HCT116 (cell line): ENCODE measurements at regions not wholly inside any gene's neighbourhood (a gene's known extent, or its start where the extent isn't known, plus 50 kb on each side); places are given as distances from the start of the nearest gene placed in this dataset.

Experiments
- ATAC-seq: fragments of 200-7000 bp; cut with Tn5 transposase; 2 replicates; pipeline ENCODE4 v1.9.1; 2020; ENCODE audit warnings: mild to moderate bottlenecking, moderate library complexity
- BruUV-seq: library from RNA; stranded (reverse); fragments of 400-500 nt; replicated peaks from 2 replicates; lab custom pipeline; 2021; lab: Mats Ljungman, UMichigan
- CTCF ChIA-PET: fragments of 300-600 bp; sonication (Branson Sonifier 250); formaldehyde crosslinking; loops from one replicate; lab custom pipeline; 2021; ENCODE audit warnings: antibody characterized with exemption; lab: Charles Lee
- POLR2A ChIA-PET: fragments of 300-600, 350-600 bp; sonication (Branson Sonifier 250); formaldehyde crosslinking; loops from one replicate; lab custom pipeline; 2021; ENCODE audit warnings: antibody characterized with exemption; lab: Charles Lee
- RAD21 ChIA-PET, 2 experiments: fragments of 300-600 bp; sonication (Branson Sonifier 250); formaldehyde crosslinking; loops; one replicate each; lab custom pipeline; 2023; ENCODE audit warnings: low total read pairs in 2 of 2; ENCODE audit not compliant: uncharacterized antibody in 2 of 2, unreplicated experiment in 2 of 2, low non-redundant PET in 1 of 2; lab: Charles Lee
- DNase-seq: peaks from one replicate; pipeline ENCODE4 v3.0.0-alpha.2; 2010; ENCODE audit warnings: low read depth, low spot score
- H2AFZ ChIP-seq: fragments of 200-600 bp; shearing (Covaris generic), sonication (generic); 2 replicates; pipeline ENCODE4 v1.6.1; 2017; ENCODE audit warnings: low read depth, mixed run types, mixed read lengths, antibody characterized with exemption, low read length; ENCODE audit not compliant: poor library complexity, severe bottlenecking
- H3K27ac ChIP-seq: 2 replicates; pipeline ENCODE4 v1.5.1; 2012; ENCODE audit warnings: low read depth, low read length
- H3K27me3 ChIP-seq: fragments of 200-600 bp; sonication (generic); 2 replicates; pipeline ENCODE4 v1.6.1; 2016; ENCODE audit warnings: mixed run types, low read length, mixed read lengths; ENCODE audit not compliant: insufficient read depth
- H3K36me3 ChIP-seq, 2 experiments: fragments of 200-500 bp in 1 of 2; fragments of 200-600 bp in 1 of 2; sonication (Bioruptor generic) in 1 of 2; sonication (generic) in 1 of 2; 2 replicates each; pipeline versions ENCODE4 v1.5.1 to v1.6.1; 2014 to 2016; ENCODE audit warnings: low read length in 2 of 2, inconsistent platforms in 1 of 2, mixed read lengths in 1 of 2, mixed run types in 1 of 2; ENCODE audit not compliant: insufficient read depth in 2 of 2, control insufficient read depth in 1 of 2
- H3K4me1 ChIP-seq, 2 experiments: fragments of 200-600 bp in 1 of 2; sonication (generic) in 1 of 2; 2 replicates each; pipeline versions ENCODE4 v1.5.1 to v1.6.1; 2012 to 2017; ENCODE audit warnings: low read length in 2 of 2, inconsistent platforms in 1 of 2, mild to moderate bottlenecking in 1 of 2, mixed read lengths in 1 of 2, mixed run types in 1 of 2, moderate library complexity in 1 of 2; ENCODE audit not compliant: insufficient read depth in 2 of 2, control insufficient read depth in 1 of 2
- H3K4me2 ChIP-seq: fragments of 200-600 bp; sonication (generic); 2 replicates; pipeline ENCODE4 v1.6.1; 2017; ENCODE audit warnings: mixed run types, low read length, mixed read lengths
- H3K4me3 ChIP-seq, 2 experiments: fragments of 200-600 bp in 1 of 2; sonication (generic) in 1 of 2; replicated peaks in 1 of 2; 2 replicates each; pipeline ENCODE4 v1.5.1; 2011 to 2016; ENCODE audit warnings: low read length in 2 of 2, control low read depth in 1 of 2, low read depth in 1 of 2, mild to moderate bottlenecking in 1 of 2, mixed read lengths in 1 of 2, mixed run types in 1 of 2
- H3K79me2 ChIP-seq: fragments of 200-600 bp; sonication (generic); 2 replicates; pipeline ENCODE4 v1.6.1; 2017; ENCODE audit warnings: mild to moderate bottlenecking, mixed run types, low read length, moderate library complexity, mixed read lengths; ENCODE audit not compliant: insufficient read depth
- H3K9ac ChIP-seq: fragments of 200-600 bp; sonication (generic); 2 replicates; pipeline ENCODE4 v1.6.1; 2016; ENCODE audit warnings: low read length, mixed read lengths
- H3K9me2 ChIP-seq: fragments of 200-600 bp; sonication (generic), shearing (Covaris generic); 2 replicates; pipeline ENCODE4 v1.6.1; 2017; ENCODE audit warnings: mixed run types, mild to moderate bottlenecking, moderate library complexity; ENCODE audit not compliant: insufficient read depth
- H3K9me3 ChIP-seq, 2 experiments: fragments of 200-500 bp in 1 of 2; fragments of 200-600 bp in 1 of 2; sonication (Bioruptor generic) in 1 of 2; sonication (generic) in 1 of 2; 2 replicates each; pipeline ENCODE4 v1.6.1; 2014 to 2017; ENCODE audit warnings: low read length in 2 of 2, mixed read lengths in 2 of 2, inconsistent platforms in 1 of 2, low read depth in 1 of 2, mild to moderate bottlenecking in 1 of 2, mixed run types in 1 of 2, moderate library complexity in 1 of 2; ENCODE audit not compliant: control insufficient read depth in 1 of 2, insufficient read depth in 1 of 2
- H4K20me1 ChIP-seq: fragments of 200-600 bp; sonication (generic), shearing (Covaris generic); 2 replicates; pipeline ENCODE4 v1.6.1; 2017; ENCODE audit warnings: mixed run types, mild to moderate bottlenecking, moderate library complexity; ENCODE audit not compliant: insufficient read depth
- ATF3 ChIP-seq: IDR thresholded peaks from 2 replicates; pipeline ENCODE4 v1.6.1; 2012
- CBX3 ChIP-seq: IDR thresholded peaks from 2 replicates; pipeline ENCODE4 v1.6.1; 2012; ENCODE audit warnings: low read depth
- CTCF ChIP-seq, 3 experiments: fragments of 200-600 bp in 1 of 3; sonication (generic) in 1 of 3; IDR thresholded peaks in 2 of 3; conservative IDR thresholded peaks in 1 of 3; 2 replicates each; pipeline ENCODE4 v1.5.1; 2012 to 2017; ENCODE audit warnings: low read depth in 2 of 3, low read length in 2 of 3, antibody characterized with exemption in 1 of 3, borderline replicate concordance in 1 of 3, control low read depth in 1 of 3, mild to moderate bottlenecking in 1 of 3, mixed read lengths in 1 of 3, mixed run types in 1 of 3, moderate library complexity in 1 of 3; ENCODE audit not compliant: insufficient read depth in 1 of 3
- EGR1 ChIP-seq: IDR thresholded peaks from 2 replicates; pipeline ENCODE4 v1.6.1; 2012; ENCODE audit warnings: low read depth
- ELF1 ChIP-seq: IDR thresholded peaks from 2 replicates; pipeline ENCODE4 v1.6.1; 2012; ENCODE audit warnings: low read depth, borderline replicate concordance
- FOSL1 ChIP-seq: IDR thresholded peaks from 2 replicates; pipeline ENCODE4 v1.6.1; 2012; ENCODE audit warnings: low read depth
- MAX ChIP-seq: IDR thresholded peaks from 2 replicates; pipeline ENCODE4 v1.6.1; 2012
- REST ChIP-seq: IDR thresholded peaks from 2 replicates; pipeline ENCODE4 v1.6.1; 2012; ENCODE audit warnings: low read depth
- SIN3A ChIP-seq: IDR thresholded peaks from 2 replicates; pipeline ENCODE4 v1.6.1; 2012; ENCODE audit warnings: low read depth
- SP1 ChIP-seq: IDR thresholded peaks from 2 replicates; pipeline ENCODE4 v1.6.1; 2012; ENCODE audit warnings: low read depth
- TCF7L2 ChIP-seq: IDR thresholded peaks from 2 replicates; pipeline ENCODE4 v1.7.0; 2011; ENCODE audit warnings: borderline replicate concordance, inconsistent platforms; ENCODE audit not compliant: insufficient read depth, insufficient read length; ENCODE audit errors: extremely low read depth
- YY1 ChIP-seq: IDR thresholded peaks from 2 replicates; pipeline ENCODE4 v1.6.1; 2011; ENCODE audit warnings: low read length, low read depth, moderate library complexity, mild to moderate bottlenecking; ENCODE audit not compliant: insufficient replicate concordance; ENCODE audit errors: extremely low read depth
- ZBTB33 ChIP-seq: IDR thresholded peaks from 2 replicates; pipeline ENCODE4 v1.6.1; 2011; ENCODE audit warnings: mild to moderate bottlenecking, low read length, moderate library complexity; ENCODE audit not compliant: insufficient replicate concordance; ENCODE audit errors: extremely low read depth
- ZFX ChIP-seq: fragments of 450-650 bp; IDR thresholded peaks from 2 replicates; pipeline ENCODE4 v1.6.1; 2017
- intact Hi-C: fragments of 100-400 bp; cut with micrococcal nuclease; formaldehyde crosslinking; loops from 2 replicates; pipeline ENCODE4 v1.10.0; 2022

DNA sequence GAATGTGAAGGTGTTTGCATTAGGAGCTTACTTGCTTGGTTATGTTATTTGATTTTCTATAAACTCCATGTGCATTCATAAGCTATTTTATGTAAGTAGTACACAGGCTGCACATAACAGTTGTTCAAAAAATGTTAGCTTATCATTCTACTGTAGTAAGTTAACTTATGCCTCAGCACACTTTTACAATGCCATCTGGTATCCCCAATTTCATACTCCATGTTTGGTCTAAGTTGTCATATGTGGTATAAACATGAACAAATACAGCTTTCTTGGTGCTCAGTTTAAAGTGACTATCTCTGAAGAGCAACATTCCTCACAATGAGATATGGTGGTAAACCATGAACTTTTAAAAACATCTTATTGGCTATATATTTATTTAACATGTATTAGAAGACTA, 104.3 kb upstream of the LEF1 start:
- TF ChIP-seq CBX3 (no peak), ATF3 (no peak), FOSL1 (no peak), ZFX (no peak), SP1 (no peak), TCF7L2 (no peak), ZBTB33 (no peak), ELF1 (no peak), YY1 (no peak), CTCF (IDR thresholded peaks at IDR 0.05 in 2 of 3, conservative IDR thresholded peaks at IDR 0.05 in 1 of 3; ENCODE audit: borderline replicate concordance in 1 of 3, insufficient read depth in 1 of 3, low read depth in 2 of 3, low read length in 2 of 3) (no peak), SIN3A (no peak), REST (no peak), EGR1 (no peak), MAX (no peak)
- intact Hi-C loops = no loop called here
- Histone ChIP-seq H3K4me3 (no peak overlapping the region), H3K79me2 (no peaks in the 10 kb centered on the region), H3K9me2 (peaks cover 3% of the 10 kb centered on the region; the same call in 1 of the 2 replicates), H3K9me3 (no peaks in the 10 kb centered on the region), H3K27me3 (no peaks in the 10 kb centered on the region), H2AFZ (no peak overlapping the region), H3K9ac (no peak overlapping the region), H3K4me2 (no peak overlapping the region), H4K20me1 (no peaks in the 10 kb centered on the region), H3K36me3 (no peaks in the 10 kb centered on the region), H3K4me1 (no peaks in the 10 kb centered on the region), H3K27ac (no peak overlapping the region)
- ATAC-seq (no peak), DNase-seq (no peak)
- no TSS peak for BruUV-seq
- POLR2A ChIA-PET = no interaction called here
- RAD21 ChIA-PET = no interaction called here
- CTCF ChIA-PET = no interaction called here
